ENCODE measurements at regions not wholly inside any gene's neighbourhood (a gene's known extent, or its start where the extent isn't known, plus 50 kb on each side); places are given as distances from the start of the nearest gene placed in this dataset.
"Not testable (repeated sequence)": the region's sequence is repeated elsewhere in the genome, so short reads cannot be mapped to it uniquely, and the experiment has no call there.

- Mint-ChIP-seq H3K36me3 (no peaks in the 10 kb centered on the region), H3K9me3 (peaks cover 0 to 9% (median 8%) of the 10 kb centered on the region in 3 donors), H3K4me3 (no peak overlapping the region), H3K4me1 (no peaks in the 10 kb centered on the region), H3K27me3 (no peaks in the 10 kb centered on the region), H3K27ac (no peak overlapping the region)
- no peaks in the 10 kb centered on the region for H3K9me3 ChIP-seq
- H3K4me3 ChIP-seq (ENCODE audit: control insufficient read depth in 1 of 2, extremely low read depth in 1 of 2, low read length in 1 of 2), result no peak overlapping the region
- H3K36me3 ChIP-seq (ENCODE audit: control insufficient read depth in 2 of 2, extremely low read depth in 1 of 2, insufficient read depth in 1 of 2, low read length in 1 of 2), result no peaks in the 10 kb centered on the region
- ATAC-seq (replicated peaks in 1 of 4) (no peak), DNase-seq (no peak)
- H3K27me3 ChIP-seq (replicated peaks in 1 of 2; ENCODE audit: control insufficient read depth in 2 of 2, extremely low read depth in 1 of 2, insufficient read depth in 2 of 2, low read length in 1 of 2), result no peaks in the 10 kb centered on the region
- H3K4me1 ChIP-seq (ENCODE audit: control insufficient read depth in 1 of 2, extremely low read depth in 1 of 2, insufficient read depth in 2 of 2, low read length in 2 of 2), result no peaks in the 10 kb centered on the region
- no peak overlapping the region for H3K27ac ChIP-seq (ENCODE audit: low read length)
- ChIA-PET POLR2A (no interaction called here), CTCF (no interaction called here)
These were observed 897.3 kb upstream of the EPHA5 start for GRCh38 chr4:66567551-66567950.

GRCh38 chr4:66565801-66566200 lies 895.5 kb upstream of the EPHA5 start:
- no peaks in the 10 kb centered on the region for H3K4me1 ChIP-seq (ENCODE audit: control insufficient read depth in 1 of 2, extremely low read depth in 1 of 2, insufficient read depth in 2 of 2, low read length in 2 of 2)
- no peak overlapping the region for H3K4me3 Mint-ChIP-seq
- H3K9me3 ChIP-seq, result no peaks in the 10 kb centered on the region
- no peaks in the 10 kb centered on the region for H3K36me3 ChIP-seq (ENCODE audit: control insufficient read depth in 2 of 2, extremely low read depth in 1 of 2, insufficient read depth in 1 of 2, low read length in 1 of 2)
- ATAC-seq (replicated peaks in 1 of 4) (no peak), DNase-seq (no peak)
- no peak overlapping the region for H3K27ac ChIP-seq (ENCODE audit: low read length)
- no peak overlapping the region for H3K27ac Mint-ChIP-seq
- H3K9me3 Mint-ChIP-seq, result peaks cover 2 to 9% (median 8%) of the 10 kb centered on the region in 3 donors
- no peak overlapping the region for H3K4me3 ChIP-seq (ENCODE audit: control insufficient read depth in 1 of 2, extremely low read depth in 1 of 2, low read length in 1 of 2)
- no peaks in the 10 kb centered on the region for H3K27me3 Mint-ChIP-seq
- H3K4me1 Mint-ChIP-seq, result no peaks in the 10 kb centered on the region
- no peaks in the 10 kb centered on the region for H3K36me3 Mint-ChIP-seq
- POLR2A ChIA-PET, result no interaction called here
- CTCF ChIA-PET, result no interaction called here
- no peaks in the 10 kb centered on the region for H3K27me3 ChIP-seq (replicated peaks in 1 of 2; ENCODE audit: control insufficient read depth in 2 of 2, extremely low read depth in 1 of 2, insufficient read depth in 2 of 2, low read length in 1 of 2)

- POLR2A ChIA-PET, result no interaction called here
- no peak overlapping the region for H3K27ac ChIP-seq (ENCODE audit: low read length)
These were observed 894.8 kb upstream of the EPHA5 start for GRCh38 chr4:66564901-66565651.

GRCh38 chr4:66562276-66562806 lies 892.1 kb upstream of the EPHA5 start:
- CTCF ChIA-PET, result no interaction called here
- H3K27me3 ChIP-seq (replicated peaks in 1 of 2; ENCODE audit: control insufficient read depth in 2 of 2, extremely low read depth in 1 of 2, insufficient read depth in 2 of 2, low read length in 1 of 2), result no peaks in the 10 kb centered on the region
- no peak overlapping the region for H3K27ac ChIP-seq (ENCODE audit: low read length)

More at GRCh38 chr4:66564901-66565651, 894.8 kb upstream of the EPHA5 start:
- DNase-seq, result no peak
- no peak overlapping the region for H3K27ac Mint-ChIP-seq
- Histone ChIP-seq H3K36me3 (ENCODE audit: control insufficient read depth in 2 of 2, extremely low read depth in 1 of 2, insufficient read depth in 1 of 2, low read length in 1 of 2) (no peaks in the 10 kb centered on the region), H3K4me3 (ENCODE audit: control insufficient read depth in 1 of 2, extremely low read depth in 1 of 2, low read length in 1 of 2) (no peak overlapping the region), H3K27me3 (replicated peaks in 1 of 2; ENCODE audit: control insufficient read depth in 2 of 2, extremely low read depth in 1 of 2, insufficient read depth in 2 of 2, low read length in 1 of 2) (no peaks in the 10 kb centered on the region), H3K9me3 (no peaks in the 10 kb centered on the region), H3K4me1 (ENCODE audit: control insufficient read depth in 1 of 2, extremely low read depth in 1 of 2, insufficient read depth in 2 of 2, low read length in 2 of 2) (no peaks in the 10 kb centered on the region)
- 89% methylated on average over 4 of the region's 12 CpGs for whole genome bisulfite sequencing (ENCODE audit: insufficient coverage)
- no peaks in the 10 kb centered on the region for H3K4me1 Mint-ChIP-seq
- H3K36me3 Mint-ChIP-seq, result no peaks in the 10 kb centered on the region
- H3K27me3 Mint-ChIP-seq, result no peaks in the 10 kb centered on the region
- H3K4me3 Mint-ChIP-seq, result no peak overlapping the region
- H3K9me3 Mint-ChIP-seq, result peaks cover 2 to 12% (median 8%) of the 10 kb centered on the region in 3 donors
- no peak for ATAC-seq (replicated peaks in 1 of 4)
- CTCF ChIA-PET, result interaction anchor here (0.7 to 1.0 kb wide), 3 partner anchors 26 to 888 kb away, joined by 3 to 4 read pairs (median 3); no protein-coding TSS in a partner anchor

DNA sequence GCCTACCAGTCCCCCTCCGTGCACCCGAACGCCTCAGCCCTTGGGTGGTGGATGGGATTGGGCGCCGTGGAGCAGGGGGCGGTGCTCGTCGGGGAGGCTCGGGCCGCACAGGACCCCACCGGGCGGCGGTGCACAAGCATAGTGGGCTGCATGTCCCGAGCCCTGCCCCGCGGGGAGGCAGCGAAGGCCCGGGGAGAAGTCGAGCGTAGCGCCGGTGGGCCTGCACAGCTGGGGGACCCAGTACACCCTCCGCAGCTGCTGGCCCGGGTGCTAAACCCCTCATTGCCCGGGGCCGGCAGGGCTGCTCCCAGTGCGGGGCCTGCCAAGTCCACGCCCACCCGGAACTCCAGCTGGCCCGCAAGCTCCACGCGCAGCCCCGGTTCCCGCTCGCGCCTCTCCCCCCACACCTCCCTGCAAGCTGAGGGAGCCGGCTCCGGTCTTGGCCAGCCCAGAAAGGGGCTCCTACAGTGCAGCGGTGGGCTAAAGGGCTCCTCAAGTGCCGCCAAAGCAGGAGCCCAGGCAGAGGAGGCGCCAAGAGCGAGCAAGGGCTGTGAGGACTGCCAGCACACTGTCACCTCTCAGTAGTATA lies 891.3 kb upstream of the EPHA5 start:
- H3K4me3 Mint-ChIP-seq; H3K4me1 Mint-ChIP-seq; ATAC-seq (replicated peaks in 1 of 4); CTCF ChIA-PET; H3K9me3 ChIP-seq; H3K36me3 Mint-ChIP-seq; H3K27ac Mint-ChIP-seq; H3K4me1 ChIP-seq (ENCODE audit: control insufficient read depth in 1 of 2, extremely low read depth in 1 of 2, insufficient read depth in 2 of 2, low read length in 2 of 2); H3K36me3 ChIP-seq (ENCODE audit: control insufficient read depth in 2 of 2, extremely low read depth in 1 of 2, insufficient read depth in 1 of 2, low read length in 1 of 2); H3K27me3 Mint-ChIP-seq; DNase-seq; H3K27me3 ChIP-seq (replicated peaks in 1 of 2; ENCODE audit: control insufficient read depth in 2 of 2, extremely low read depth in 1 of 2, insufficient read depth in 2 of 2, low read length in 1 of 2); POLR2A ChIA-PET; H3K27ac ChIP-seq (ENCODE audit: low read length); H3K4me3 ChIP-seq (ENCODE audit: control insufficient read depth in 1 of 2, extremely low read depth in 1 of 2, low read length in 1 of 2): not testable (repeated sequence)
- 93% methylated on average over 27 of the region's 42 CpGs for WGBS (ENCODE audit: insufficient coverage)
- peaks cover 0 to 13% (median 2%) of the 10 kb centered on the region in 3 donors for H3K9me3 Mint-ChIP-seq

More at GRCh38 chr4:66562276-66562806, 892.1 kb upstream of the EPHA5 start:
- Histone ChIP-seq H3K4me3 (ENCODE audit: control insufficient read depth in 1 of 2, extremely low read depth in 1 of 2, low read length in 1 of 2) (no peak overlapping the region), H3K4me1 (ENCODE audit: control insufficient read depth in 1 of 2, extremely low read depth in 1 of 2, insufficient read depth in 2 of 2, low read length in 2 of 2) (no peaks in the 10 kb centered on the region), H3K9me3 (no peaks in the 10 kb centered on the region), H3K36me3 (ENCODE audit: control insufficient read depth in 2 of 2, extremely low read depth in 1 of 2, insufficient read depth in 1 of 2, low read length in 1 of 2) (no peaks in the 10 kb centered on the region)
- no peak overlapping the region for H3K4me3 Mint-ChIP-seq
- POLR2A ChIA-PET, result no interaction called here
- ATAC-seq (replicated peaks in 1 of 4) (no peak), DNase-seq (no peak)
- no peaks in the 10 kb centered on the region for H3K27me3 Mint-ChIP-seq
- H3K36me3 Mint-ChIP-seq, result no peaks in the 10 kb centered on the region
- peaks cover 2 to 9% (median 4%) of the 10 kb centered on the region in 3 donors for H3K9me3 Mint-ChIP-seq
- no peaks in the 10 kb centered on the region for H3K4me1 Mint-ChIP-seq
- no peak overlapping the region for H3K27ac Mint-ChIP-seq

GRCh38 chr4:66558651-66559050 lies 888.4 kb upstream of the EPHA5 start:
- Mint-ChIP-seq H3K36me3 (no peaks in the 10 kb centered on the region), H3K9me3 (peaks cover 0 to 14% (median 4%) of the 10 kb centered on the region in 3 donors), H3K27me3 (no peaks in the 10 kb centered on the region), H3K4me3 (no peak overlapping the region), H3K4me1 (no peaks in the 10 kb centered on the region), H3K27ac (no peak overlapping the region)
- Histone ChIP-seq H3K4me1 (ENCODE audit: control insufficient read depth in 1 of 2, extremely low read depth in 1 of 2, insufficient read depth in 2 of 2, low read length in 2 of 2) (no peaks in the 10 kb centered on the region), H3K9me3 (no peaks in the 10 kb centered on the region), H3K36me3 (ENCODE audit: control insufficient read depth in 2 of 2, extremely low read depth in 1 of 2, insufficient read depth in 1 of 2, low read length in 1 of 2) (no peaks in the 10 kb centered on the region), H3K27me3 (replicated peaks in 1 of 2; ENCODE audit: control insufficient read depth in 2 of 2, extremely low read depth in 1 of 2, insufficient read depth in 2 of 2, low read length in 1 of 2) (no peaks in the 10 kb centered on the region), H3K27ac (ENCODE audit: low read length) (no peak overlapping the region), H3K4me3 (ENCODE audit: control insufficient read depth in 1 of 2, extremely low read depth in 1 of 2, low read length in 1 of 2) (no peak overlapping the region)
- CTCF ChIA-PET, result interaction anchor here in 1 of 2 donors (0.5 kb wide), 1 partner anchor 211 kb away, joined by 4 read pairs; no protein-coding TSS in a partner anchor
- no peak for DNase-seq
- POLR2A ChIA-PET, result no interaction called here
- no peak for ATAC-seq (replicated peaks in 1 of 4)
